NB4 (cell line): ENCODE measurements at regions not wholly inside any gene's neighbourhood (a gene's known extent, or its start where the extent isn't known, plus 50 kb on each side); places are given as distances from the start of the nearest gene placed in this dataset.

Experiments
- CTCF ChIP-seq: IDR thresholded peaks from one replicate; pipeline ENCODE4 v1.5.1; 2012; ENCODE audit warnings: low read depth, low read length
- POLR2A ChIP-seq: IDR thresholded peaks from 2 replicates; pipeline ENCODE4 v1.6.1; 2011; ENCODE audit warnings: mild to moderate bottlenecking; ENCODE audit not compliant: insufficient read length; ENCODE audit errors: extremely low read depth

GRCh38 chr20:60257671-60258070, 299.4 kb downstream of the CDH26 start:
- TF ChIP-seq CTCF = no peak
- TF ChIP-seq POLR2A = no peak
